PFSK-1 (cell line): ENCODE measurements at regions not wholly inside any gene's neighbourhood (a gene's known extent, or its start where the extent isn't known, plus 50 kb on each side); places are given as distances from the start of the nearest gene placed in this dataset.

Experiments
- FOXP2 ChIP-seq: optimal IDR thresholded peaks from 2 replicates; pipeline ENCODE3; 2011; ENCODE audit warnings: borderline replicate concordance, control low read depth, inconsistent platforms; ENCODE audit not compliant: insufficient read depth; ENCODE audit errors: extremely low read length, extremely low read depth
- POLR2AphosphoS5 ChIP-seq: IDR thresholded peaks from 2 replicates; pipeline ENCODE4 v1.6.1; 2012; ENCODE audit warnings: low read depth, mild to moderate bottlenecking, control low read depth, low read length, moderate library complexity
- REST ChIP-seq, 2 experiments: IDR thresholded peaks; 2 replicates each; pipeline versions ENCODE4 v1.6.1 to v1.8.0; 2011 to 2012; ENCODE audit warnings: low read depth in 2 of 2, low read length in 2 of 2, control low read depth in 1 of 2, inconsistent platforms in 1 of 2, mild to moderate bottlenecking in 1 of 2, moderate library complexity in 1 of 2; ENCODE audit not compliant: insufficient read depth in 1 of 2
- SIN3A ChIP-seq: IDR thresholded peaks from 2 replicates; pipeline ENCODE4 v1.6.1; 2012; ENCODE audit warnings: mild to moderate bottlenecking, low read length, moderate library complexity, borderline replicate concordance; ENCODE audit not compliant: insufficient read depth
- TAF1 ChIP-seq: IDR thresholded peaks from 2 replicates; pipeline ENCODE4 v1.6.1; 2012; ENCODE audit warnings: low read length, control low read depth, borderline replicate concordance; ENCODE audit not compliant: insufficient read depth

GRCh38 chr18:1811282-1811681 is 760.0 kb downstream of the METTL4 start:
- TF ChIP-seq REST (IDR thresholded peaks at IDR 0.05; ENCODE audit: insufficient read depth in 1 of 2, low read depth in 2 of 2, low read length in 2 of 2) (no peak), FOXP2 (no peak), SIN3A (no peak), POLR2AphosphoS5 (no peak), TAF1 (no peak)

GRCh38 chr18:1825296-1825695 is 746.0 kb downstream of the METTL4 start:
- no peak for TF ChIP-seq REST (IDR thresholded peaks at IDR 0.05; ENCODE audit: insufficient read depth in 1 of 2, low read depth in 2 of 2, low read length in 2 of 2)
- no peak for TF ChIP-seq FOXP2
- no peak for TF ChIP-seq TAF1
- TF ChIP-seq POLR2AphosphoS5: no peak
- TF ChIP-seq SIN3A: no peak

GRCh38 chr18:1840878-1841277 is 730.4 kb downstream of the METTL4 start:
- TF ChIP-seq SIN3A (no peak), FOXP2 (no peak), REST (IDR thresholded peaks at IDR 0.05; ENCODE audit: insufficient read depth in 1 of 2, low read depth in 2 of 2, low read length in 2 of 2) (no peak), TAF1 (no peak), POLR2AphosphoS5 (no peak)

GRCh38 chr18:1846640-1847039 is 724.7 kb downstream of the METTL4 start:
- TF ChIP-seq SIN3A: no peak
- TF ChIP-seq TAF1: no peak
- TF ChIP-seq POLR2AphosphoS5: no peak
- TF ChIP-seq REST (IDR thresholded peaks at IDR 0.05; ENCODE audit: insufficient read depth in 1 of 2, low read depth in 2 of 2, low read length in 2 of 2): no peak
- no peak for TF ChIP-seq FOXP2

- TF ChIP-seq REST (IDR thresholded peaks at IDR 0.05; ENCODE audit: insufficient read depth in 1 of 2, low read depth in 2 of 2, low read length in 2 of 2) (no peak), TAF1 (no peak), FOXP2 (no peak), POLR2AphosphoS5 (no peak), SIN3A (no peak)
Observed at GRCh38 chr18:1848716-1849115, 722.6 kb downstream of the METTL4 start.
